Endodermal cell (in vitro differentiated cells): ENCODE measurements at regions not wholly inside any gene's neighbourhood (a gene's known extent, or its start where the extent isn't known, plus 50 kb on each side); places are given as distances from the start of the nearest gene placed in this dataset.

Source experiments
- DNase-seq: peaks from one replicate; pipeline ENCODE4 v3.0.0-alpha.2; 2017
- H3K27ac ChIP-seq: 2 replicates; pipeline ENCODE4 v1.5.1; 2013; ENCODE audit warnings: mild to moderate bottlenecking, low read depth, low read length, moderate library complexity
- H3K27me3 ChIP-seq: 2 replicates; pipeline ENCODE4 v1.6.1; 2013; ENCODE audit warnings: mild to moderate bottlenecking, low read length, moderate library complexity; ENCODE audit not compliant: insufficient read depth, control insufficient read depth, poor library complexity, severe bottlenecking
- H3K36me3 ChIP-seq: 2 replicates; pipeline ENCODE4 v1.7.0; 2013; ENCODE audit warnings: mild to moderate bottlenecking, low read length, moderate library complexity; ENCODE audit not compliant: control insufficient read depth, insufficient read depth
- H3K4me1 ChIP-seq: one replicate; pipeline ENCODE4 v1.7.0; 2013; ENCODE audit warnings: low read length; ENCODE audit not compliant: control insufficient read depth, insufficient read depth
- H3K4me3 ChIP-seq: 2 replicates; pipeline ENCODE4 v1.5.1; 2013; ENCODE audit warnings: mild to moderate bottlenecking, low read length, moderate library complexity
- H3K9ac ChIP-seq: 2 replicates; pipeline ENCODE4 v1.6.1; 2013; ENCODE audit warnings: mild to moderate bottlenecking, low read length, moderate library complexity; ENCODE audit not compliant: poor library complexity, severe bottlenecking; ENCODE audit errors: extremely low read depth
- H3K9me3 ChIP-seq: 2 replicates; pipeline ENCODE4 v1.6.1; 2013; ENCODE audit warnings: mild to moderate bottlenecking, low read length, moderate library complexity; ENCODE audit not compliant: control insufficient read depth
- H3K27ac Mint-ChIP-seq: 2 replicates; pipeline ENCODE4 v1.8.0; 2020; ENCODE audit warnings: mixed read lengths
- H3K27me3 Mint-ChIP-seq: 2 replicates; pipeline ENCODE4 v1.8.0; 2021; ENCODE audit warnings: mild to moderate bottlenecking, mixed read lengths; ENCODE audit not compliant: insufficient read depth
- H3K36me3 Mint-ChIP-seq: 2 replicates; pipeline ENCODE4 v1.8.0; 2020; ENCODE audit warnings: low read depth, mixed read lengths
- H3K4me1 Mint-ChIP-seq: 2 replicates; pipeline ENCODE4 v1.8.0; 2020; ENCODE audit warnings: mixed read lengths
- H3K4me3 Mint-ChIP-seq: 2 replicates; pipeline ENCODE4 v1.8.0; 2020; ENCODE audit warnings: mild to moderate bottlenecking, moderate library complexity, mixed read lengths
- H3K9me3 Mint-ChIP-seq: 2 replicates; pipeline ENCODE4 v1.8.0; 2020; ENCODE audit warnings: mild to moderate bottlenecking, mixed read lengths
- WGBS, 2 experiments: methylation state at CpG; one replicate each; pipeline versions ENCODE4 v1.1.5 to v1.1.7; 2013; ENCODE audit warnings: missing lambda C conversion rate in 2 of 2, mixed read lengths in 1 of 2; ENCODE audit not compliant: insufficient coverage in 1 of 2, insufficient read length in 1 of 2; 5-methylcytosine and 5-hydroxymethylcytosine counted together
- TF ChIP-seq, protein P1 (sequence below): fragments of 200-600 bp; sonication (generic); conservative IDR thresholded peaks from 2 replicates; pipeline ENCODE4 v1.5.0; 2021; ENCODE audit warnings: antibody characterized with exemption, mild to moderate bottlenecking

DNA sequence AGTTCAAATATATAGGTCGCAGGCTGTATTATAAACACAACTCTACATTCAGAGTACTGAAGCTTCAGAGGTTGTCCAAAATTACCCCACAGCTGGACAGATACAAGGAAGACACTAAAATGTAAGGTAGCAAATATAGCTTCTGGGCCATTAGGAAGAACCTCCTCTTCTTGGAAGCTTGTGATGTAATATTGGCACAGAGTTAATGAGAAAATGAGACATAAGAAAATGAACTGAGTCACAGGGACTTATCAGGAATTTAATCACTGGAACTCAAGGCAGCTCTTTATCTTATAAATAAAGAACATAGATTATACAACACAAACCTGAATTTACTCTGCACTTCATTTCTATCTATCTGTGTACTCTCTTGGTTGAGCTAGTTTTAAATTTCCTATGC, 344.7 kb downstream of the PCDH10 start:
- Histone ChIP-seq H3K4me1 (no peaks in the 10 kb centered on the region), H3K27ac (no peak overlapping the region), H3K9ac (no peak overlapping the region), H3K4me3 (no peak overlapping the region), H3K27me3 (no peaks in the 10 kb centered on the region), H3K36me3 (peaks cover 4% of the 10 kb centered on the region), H3K9me3 (peaks cover 7% of the 10 kb centered on the region)
- H3K27me3 Mint-ChIP-seq = no peaks in the 10 kb centered on the region
- H3K4me3 Mint-ChIP-seq = no peak overlapping the region
- H3K27ac Mint-ChIP-seq = no peak overlapping the region
- no peaks in the 10 kb centered on the region for H3K36me3 Mint-ChIP-seq
- peaks cover 1% of the 10 kb centered on the region for H3K4me1 Mint-ChIP-seq
- TF ChIP-seq, protein P1, sequence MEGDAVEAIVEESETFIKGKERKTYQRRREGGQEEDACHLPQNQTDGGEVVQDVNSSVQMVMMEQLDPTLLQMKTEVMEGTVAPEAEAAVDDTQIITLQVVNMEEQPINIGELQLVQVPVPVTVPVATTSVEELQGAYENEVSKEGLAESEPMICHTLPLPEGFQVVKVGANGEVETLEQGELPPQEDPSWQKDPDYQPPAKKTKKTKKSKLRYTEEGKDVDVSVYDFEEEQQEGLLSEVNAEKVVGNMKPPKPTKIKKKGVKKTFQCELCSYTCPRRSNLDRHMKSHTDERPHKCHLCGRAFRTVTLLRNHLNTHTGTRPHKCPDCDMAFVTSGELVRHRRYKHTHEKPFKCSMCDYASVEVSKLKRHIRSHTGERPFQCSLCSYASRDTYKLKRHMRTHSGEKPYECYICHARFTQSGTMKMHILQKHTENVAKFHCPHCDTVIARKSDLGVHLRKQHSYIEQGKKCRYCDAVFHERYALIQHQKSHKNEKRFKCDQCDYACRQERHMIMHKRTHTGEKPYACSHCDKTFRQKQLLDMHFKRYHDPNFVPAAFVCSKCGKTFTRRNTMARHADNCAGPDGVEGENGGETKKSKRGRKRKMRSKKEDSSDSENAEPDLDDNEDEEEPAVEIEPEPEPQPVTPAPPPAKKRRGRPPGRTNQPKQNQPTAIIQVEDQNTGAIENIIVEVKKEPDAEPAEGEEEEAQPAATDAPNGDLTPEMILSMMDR = no peak
- WGBS, 2 experiments = 100% methylated on average over 1 of the region's 1 CpG; no CpG with 5 or more reads in 1 of the 2 experiments
- no peak for DNase-seq
- peaks cover 3% of the 10 kb centered on the region for H3K9me3 Mint-ChIP-seq

DNA sequence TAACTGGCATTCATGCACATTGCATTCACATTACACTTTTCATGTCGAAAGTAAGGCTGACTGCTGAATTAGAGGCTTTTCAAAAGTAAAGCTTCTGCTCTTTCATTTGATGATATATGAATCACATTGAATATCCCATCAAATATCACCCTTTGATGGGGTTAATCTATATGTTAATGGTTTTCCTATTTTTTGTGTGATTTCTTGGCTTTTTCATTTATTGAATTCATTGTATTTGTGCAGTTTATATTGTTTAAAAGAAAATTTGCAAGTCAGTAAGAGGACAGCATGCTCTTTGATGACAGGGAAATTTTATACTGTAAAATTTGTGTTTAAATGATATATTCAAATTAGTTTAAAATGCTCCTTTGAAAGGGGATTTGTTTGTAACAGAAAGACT, 344.1 kb downstream of the PCDH10 start:
- Mint-ChIP-seq H3K27me3 (no peaks in the 10 kb centered on the region), H3K4me1 (peaks cover 1% of the 10 kb centered on the region), H3K4me3 (no peak overlapping the region), H3K9me3 (peaks cover 3% of the 10 kb centered on the region), H3K27ac (no peak overlapping the region), H3K36me3 (no peaks in the 10 kb centered on the region)
- Histone ChIP-seq H3K4me1 (no peaks in the 10 kb centered on the region), H3K9me3 (peaks cover 7% of the 10 kb centered on the region), H3K9ac (no peak overlapping the region), H3K4me3 (no peak overlapping the region), H3K36me3 (peaks cover 4% of the 10 kb centered on the region), H3K27ac (no peak overlapping the region), H3K27me3 (no peaks in the 10 kb centered on the region)
- DNase-seq = no peak
- 67 to 90% methylated on average over 1 of the region's 1 CpG for WGBS, 2 experiments
- TF ChIP-seq, protein P1 = no peak

DNA sequence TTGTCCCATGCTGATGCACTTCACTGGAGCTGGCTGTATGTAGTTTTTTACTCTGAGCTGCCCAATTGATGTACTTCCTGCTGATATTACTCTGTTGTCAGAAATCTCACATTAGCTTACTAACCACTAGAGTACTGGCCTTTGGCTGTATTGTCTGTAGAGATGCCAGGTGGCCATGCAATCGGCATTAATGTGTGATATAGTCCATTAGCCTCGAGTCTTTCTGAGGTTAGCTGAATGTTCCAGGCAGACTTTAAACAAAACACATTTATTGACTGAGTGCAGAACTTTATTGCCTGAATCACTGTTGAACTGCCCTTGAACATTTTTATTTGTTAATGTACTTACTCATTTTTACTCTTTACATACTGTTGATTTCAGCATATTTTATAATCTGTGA, 335.2 kb downstream of the PCDH10 start:
- 90 to 94% methylated on average over 2 of the region's 2 CpGs for WGBS, 2 experiments
- H3K27ac ChIP-seq = no peak overlapping the region
- no peaks in the 10 kb centered on the region for H3K9me3 ChIP-seq
- H3K27me3 ChIP-seq = no peaks in the 10 kb centered on the region
- H3K9ac ChIP-seq = no peak overlapping the region
- Mint-ChIP-seq H3K4me1 (peaks cover 2% of the 10 kb centered on the region), H3K27ac (no peak overlapping the region), H3K4me3 (no peak overlapping the region), H3K27me3 (no peaks in the 10 kb centered on the region), H3K36me3 (peaks cover 9% of the 10 kb centered on the region), H3K9me3 (peaks cover 5% of the 10 kb centered on the region)
- no peak for DNase-seq
- TF ChIP-seq, protein P1 = no peak
- H3K4me3 ChIP-seq = no peak overlapping the region
- no peaks in the 10 kb centered on the region for H3K36me3 ChIP-seq
- H3K4me1 ChIP-seq = no peaks in the 10 kb centered on the region
